HCT116 (cell line): ENCODE measurements at regions not wholly inside any gene's neighbourhood (a gene's known extent, or its start where the extent isn't known, plus 50 kb on each side); places are given as distances from the start of the nearest gene placed in this dataset.

ENCODE experiments used
- ATF3 ChIP-seq: IDR thresholded peaks from 2 replicates; pipeline ENCODE4 v1.6.1; 2012
- CEBPB ChIP-seq: IDR thresholded peaks from 2 replicates; pipeline ENCODE4 v1.6.1; 2012; ENCODE audit warnings: low read depth
- CTCF ChIP-seq, 3 experiments: fragments of 200-600 bp in 1 of 3; sonication (generic) in 1 of 3; IDR thresholded peaks in 2 of 3; conservative IDR thresholded peaks in 1 of 3; 2 replicates each; pipeline ENCODE4 v1.5.1; 2012 to 2017; ENCODE audit warnings: low read depth in 2 of 3, low read length in 2 of 3, antibody characterized with exemption in 1 of 3, borderline replicate concordance in 1 of 3, control low read depth in 1 of 3, mild to moderate bottlenecking in 1 of 3, mixed read lengths in 1 of 3, mixed run types in 1 of 3, moderate library complexity in 1 of 3; ENCODE audit not compliant: insufficient read depth in 1 of 3
- EZH2 ChIP-seq: fragments of 200-600 bp; sonication (generic); IDR thresholded peaks from 2 replicates; pipeline ENCODE4 v1.6.1; 2017; ENCODE audit warnings: antibody characterized with exemption, mixed run types
- EZH2phosphoT487 ChIP-seq: fragments of 200-600 bp; IDR thresholded peaks from 2 replicates; pipeline ENCODE4 v1.6.1; 2018; ENCODE audit warnings: antibody characterized with exemption, borderline replicate concordance
- JUND ChIP-seq: IDR thresholded peaks from 2 replicates; pipeline ENCODE4 v1.6.1; 2012
- POLR2A ChIP-seq: IDR thresholded peaks from 2 replicates; pipeline ENCODE4 v1.7.0; 2011; ENCODE audit warnings: borderline replicate concordance; ENCODE audit not compliant: insufficient read depth, insufficient read length; ENCODE audit errors: extremely low read depth
- POLR2AphosphoS5 ChIP-seq: IDR thresholded peaks from 2 replicates; pipeline ENCODE4 v1.6.1; 2011; ENCODE audit warnings: mild to moderate bottlenecking, low read depth, low read length, moderate library complexity
- REST ChIP-seq: IDR thresholded peaks from 2 replicates; pipeline ENCODE4 v1.6.1; 2012; ENCODE audit warnings: low read depth
- SIN3A ChIP-seq: IDR thresholded peaks from 2 replicates; pipeline ENCODE4 v1.6.1; 2012; ENCODE audit warnings: low read depth
- SRF ChIP-seq: IDR thresholded peaks from 2 replicates; pipeline ENCODE4 v1.6.1; 2012; ENCODE audit warnings: low read depth
- TCF7L2 ChIP-seq: IDR thresholded peaks from 2 replicates; pipeline ENCODE4 v1.7.0; 2011; ENCODE audit warnings: borderline replicate concordance, inconsistent platforms; ENCODE audit not compliant: insufficient read depth, insufficient read length; ENCODE audit errors: extremely low read depth
- YY1 ChIP-seq: IDR thresholded peaks from 2 replicates; pipeline ENCODE4 v1.6.1; 2011; ENCODE audit warnings: low read length, low read depth, moderate library complexity, mild to moderate bottlenecking; ENCODE audit not compliant: insufficient replicate concordance; ENCODE audit errors: extremely low read depth

- TF ChIP-seq CTCF (IDR thresholded peaks at IDR 0.05 in 2 of 3, conservative IDR thresholded peaks at IDR 0.05 in 1 of 3; ENCODE audit: borderline replicate concordance in 1 of 3, insufficient read depth in 1 of 3, low read depth in 2 of 3, low read length in 2 of 3) (no peak), EZH2phosphoT487 (no peak), CEBPB (no peak), JUND (no peak), YY1 (no peak), EZH2 (no peak), SRF (no peak), TCF7L2 (no peak), SIN3A (no peak), ATF3 (no peak), REST (no peak), POLR2A (no peak), POLR2AphosphoS5 (no peak)
Measured at GRCh38 chr7:69418869-69419670, 179.2 kb upstream of the AUTS2 start.
